GM13977 (cell line): ENCODE measurements at regions not wholly inside any gene's neighbourhood (a gene's known extent, or its start where the extent isn't known, plus 50 kb on each side); places are given as distances from the start of the nearest gene placed in this dataset.

Experiments
- DNase-seq: peaks from one replicate; pipeline ENCODE4 v3.0.0; 2012; ENCODE audit warnings: low spot score
- CTCF ChIP-seq: IDR thresholded peaks from 2 replicates; pipeline ENCODE4 v1.5.1; 2012; ENCODE audit warnings: mild to moderate bottlenecking, control low read depth; ENCODE audit not compliant: insufficient read depth; ENCODE audit errors: extremely low read depth, missing control alignments
- in situ Hi-C: fragments of 300-500 bp; cut with MboI; formaldehyde crosslinking; loops from one replicate; pipeline ENCODE4 v1.12.0; 2022; ENCODE audit warnings: low sequenced_read_pairs, low pct_unique_long_range_greater_than_20kb, mixed read lengths, inconsistent platforms; ENCODE audit not compliant: unreplicated experiment

GRCh38 chr21:24890021-24890420, 717.3 kb downstream of the MRPL39 start:
- in situ Hi-C loops, result loop anchor here (10.0 to 25.0 kb wide), 2 partner anchors 145 to 422 kb away; no protein-coding TSS in a partner anchor
- no peak for TF ChIP-seq CTCF
- no peak for DNase-seq

DNA sequence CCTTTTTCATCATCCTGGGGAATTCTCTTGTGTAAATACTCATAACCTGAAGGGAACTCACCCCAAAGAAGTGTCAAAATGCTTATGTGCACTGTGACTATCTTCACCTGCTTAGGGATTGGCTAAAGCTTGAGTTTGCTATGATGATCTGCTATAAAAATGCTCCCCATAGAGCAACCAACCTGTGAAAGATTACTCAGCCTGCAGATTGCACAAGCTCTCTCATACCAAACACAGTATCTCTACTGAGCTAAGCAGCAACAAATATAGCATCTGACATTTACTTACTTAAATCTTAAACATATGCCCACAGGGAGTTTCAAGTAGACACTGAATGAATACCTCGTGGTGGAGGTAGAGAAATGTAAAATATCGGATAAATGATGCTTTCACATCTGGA, 725.8 kb downstream of the MRPL39 start:
- DNase-seq, result no peak
- TF ChIP-seq CTCF, result no peak
- in situ Hi-C loops, result loop anchor here (25.0 kb wide), 1 partner anchor 431 kb away; no protein-coding TSS in a partner anchor

GRCh38 chr21:24870633-24871032, 736.6 kb downstream of the MRPL39 start:
- in situ Hi-C loops, result no loop called here
- no peak for DNase-seq
- no peak for TF ChIP-seq CTCF

- in situ Hi-C loops, result no loop called here
- TF ChIP-seq CTCF, result no peak
- DNase-seq, result no peak
Observed at GRCh38 chr21:24869862-24870261, 737.4 kb downstream of the MRPL39 start.

- DNase-seq, result no peak
- in situ Hi-C loops, result no loop called here
- no peak for TF ChIP-seq CTCF
Observed at GRCh38 chr21:24868117-24868516, 739.2 kb downstream of the MRPL39 start.

- DNase-seq, result no peak
- in situ Hi-C loops, result no loop called here
- TF ChIP-seq CTCF, result no peak
Observed at GRCh38 chr21:24861471-24861870, 745.8 kb downstream of the MRPL39 start.

GRCh38 chr21:24856326-24856725, 751.0 kb downstream of the MRPL39 start:
- in situ Hi-C loops, result no loop called here
- TF ChIP-seq CTCF, result no peak

More at GRCh38 chr21:24856326-24856725, 751.0 kb downstream of the MRPL39 start:
- DNase-seq, result no peak
